ENCODE measurements at regions not wholly inside any gene's neighbourhood (a gene's known extent, or its start where the extent isn't known, plus 50 kb on each side); places are given as distances from the start of the nearest gene placed in this dataset.

DNA sequence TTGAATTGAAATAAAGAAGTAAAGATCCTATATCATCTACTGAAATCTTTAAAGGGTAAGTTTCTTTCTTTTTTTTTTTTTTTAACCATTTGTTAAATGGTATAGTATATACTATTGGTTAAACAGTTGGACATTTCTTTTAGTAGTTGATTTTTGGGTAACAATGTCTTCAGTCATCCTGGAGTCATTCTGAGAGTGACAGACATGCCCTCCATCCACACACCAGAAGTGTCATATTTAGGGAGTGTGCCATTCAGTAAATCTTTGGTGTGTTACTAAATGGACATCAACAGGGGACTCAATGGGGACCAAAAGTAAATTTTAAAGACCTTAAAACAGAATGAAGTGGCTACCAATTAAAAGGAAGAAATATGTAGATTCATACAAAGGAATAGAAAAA is 50.8 kb upstream of the SLC39A10 start:
- no peaks in the 10 kb centered on the region for H3K27me3 ChIP-seq
- H3K4me3 ChIP-seq (ENCODE audit: low read depth in 1 of 2, low read length in 1 of 2) = no peak overlapping the region
- no peaks in the 10 kb centered on the region for H3K9me3 ChIP-seq
- no peaks in the 10 kb centered on the region for H3K36me3 ChIP-seq
- no peak overlapping the region for H3K27ac ChIP-seq
- TF ChIP-seq, protein P1, sequence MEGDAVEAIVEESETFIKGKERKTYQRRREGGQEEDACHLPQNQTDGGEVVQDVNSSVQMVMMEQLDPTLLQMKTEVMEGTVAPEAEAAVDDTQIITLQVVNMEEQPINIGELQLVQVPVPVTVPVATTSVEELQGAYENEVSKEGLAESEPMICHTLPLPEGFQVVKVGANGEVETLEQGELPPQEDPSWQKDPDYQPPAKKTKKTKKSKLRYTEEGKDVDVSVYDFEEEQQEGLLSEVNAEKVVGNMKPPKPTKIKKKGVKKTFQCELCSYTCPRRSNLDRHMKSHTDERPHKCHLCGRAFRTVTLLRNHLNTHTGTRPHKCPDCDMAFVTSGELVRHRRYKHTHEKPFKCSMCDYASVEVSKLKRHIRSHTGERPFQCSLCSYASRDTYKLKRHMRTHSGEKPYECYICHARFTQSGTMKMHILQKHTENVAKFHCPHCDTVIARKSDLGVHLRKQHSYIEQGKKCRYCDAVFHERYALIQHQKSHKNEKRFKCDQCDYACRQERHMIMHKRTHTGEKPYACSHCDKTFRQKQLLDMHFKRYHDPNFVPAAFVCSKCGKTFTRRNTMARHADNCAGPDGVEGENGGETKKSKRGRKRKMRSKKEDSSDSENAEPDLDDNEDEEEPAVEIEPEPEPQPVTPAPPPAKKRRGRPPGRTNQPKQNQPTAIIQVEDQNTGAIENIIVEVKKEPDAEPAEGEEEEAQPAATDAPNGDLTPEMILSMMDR (IDR thresholded peaks at IDR 0.05) = no peak
- H3K4me1 ChIP-seq (ENCODE audit: control insufficient read depth in 1 of 2, insufficient read depth in 1 of 2, low read depth in 1 of 2, low read length in 1 of 2) = no peaks in the 10 kb centered on the region

DNA sequence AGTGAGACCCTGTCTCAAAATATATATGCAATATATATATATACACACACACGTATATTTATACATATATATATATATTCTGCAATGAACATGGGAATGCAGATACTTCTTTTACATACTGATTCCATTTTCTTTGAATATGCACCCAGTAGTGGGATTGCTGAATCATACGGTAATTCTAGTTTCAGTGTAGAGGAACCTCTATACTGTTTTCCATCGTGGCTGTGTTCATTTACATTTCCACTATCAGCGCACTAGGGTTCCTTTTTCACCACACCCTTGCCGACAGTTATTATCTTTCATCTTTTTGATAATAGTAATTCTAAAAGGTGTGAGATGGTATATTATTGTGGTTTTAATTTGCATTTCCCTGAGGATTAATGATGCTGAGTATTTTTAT is 52.3 kb upstream of the SLC39A10 start:
- H3K27ac ChIP-seq = no peak overlapping the region
- TF ChIP-seq, protein P1 (IDR thresholded peaks at IDR 0.05) = no peak
- H3K36me3 ChIP-seq = no peaks in the 10 kb centered on the region
- H3K4me3 ChIP-seq (ENCODE audit: low read depth in 1 of 2, low read length in 1 of 2) = no peak overlapping the region
- H3K9me3 ChIP-seq = no peaks in the 10 kb centered on the region
- H3K4me1 ChIP-seq (ENCODE audit: control insufficient read depth in 1 of 2, insufficient read depth in 1 of 2, low read depth in 1 of 2, low read length in 1 of 2) = no peaks in the 10 kb centered on the region
- H3K27me3 ChIP-seq = no peaks in the 10 kb centered on the region

DNA sequence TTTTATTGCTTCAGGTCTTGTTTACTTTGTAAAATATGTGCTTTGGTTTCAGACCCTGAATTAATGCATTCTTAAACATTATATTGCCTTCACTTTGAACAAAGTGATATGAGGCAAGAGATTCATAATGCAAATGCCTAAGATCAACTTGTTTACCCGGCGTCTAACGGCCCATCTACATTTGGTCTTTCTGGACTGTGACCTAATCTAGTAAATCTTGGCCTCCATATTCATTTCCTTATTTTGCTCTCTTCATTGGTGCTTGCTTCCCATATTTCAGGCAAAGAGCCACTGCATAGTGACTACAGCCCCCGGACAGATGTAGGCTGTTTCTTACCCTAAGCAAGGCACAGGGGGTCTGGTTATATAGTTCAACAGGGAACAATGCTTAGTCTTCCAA is 53.0 kb upstream of the SLC39A10 start:
- Histone ChIP-seq H3K27ac (no peak overlapping the region), H3K4me3 (ENCODE audit: low read depth in 1 of 2, low read length in 1 of 2) (no peak overlapping the region), H3K9me3 (no peaks in the 10 kb centered on the region), H3K4me1 (ENCODE audit: control insufficient read depth in 1 of 2, insufficient read depth in 1 of 2, low read depth in 1 of 2, low read length in 1 of 2) (no peaks in the 10 kb centered on the region), H3K27me3 (no peaks in the 10 kb centered on the region), H3K36me3 (no peaks in the 10 kb centered on the region)
- TF ChIP-seq, protein P1 (IDR thresholded peaks at IDR 0.05) = no peak

DNA sequence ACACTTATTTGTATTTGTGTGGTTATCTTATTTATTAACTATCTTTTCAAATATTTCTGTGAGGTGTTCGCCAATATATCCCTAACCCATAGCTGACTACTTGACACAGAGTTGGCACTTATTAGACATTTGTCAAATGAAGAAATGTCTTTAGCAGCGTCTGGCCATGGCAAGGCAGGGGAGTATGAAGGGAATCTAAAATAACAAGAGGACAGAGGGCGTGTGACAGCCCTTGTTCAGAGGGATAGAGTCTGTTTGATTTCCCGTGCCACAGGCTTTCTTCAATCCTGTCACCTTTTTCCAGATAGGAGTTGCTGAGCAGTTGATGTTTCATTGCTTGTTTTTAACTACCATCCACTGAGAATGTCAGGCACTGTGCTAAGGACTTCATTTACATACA is 53.6 kb upstream of the SLC39A10 start:
- TF ChIP-seq, protein P1 (IDR thresholded peaks at IDR 0.05) = no peak
- H3K4me3 ChIP-seq (ENCODE audit: low read depth in 1 of 2, low read length in 1 of 2) = no peak overlapping the region
- no peak overlapping the region for H3K27ac ChIP-seq
- H3K36me3 ChIP-seq = no peaks in the 10 kb centered on the region
- H3K4me1 ChIP-seq (ENCODE audit: control insufficient read depth in 1 of 2, insufficient read depth in 1 of 2, low read depth in 1 of 2, low read length in 1 of 2) = no peaks in the 10 kb centered on the region
- H3K27me3 ChIP-seq = no peaks in the 10 kb centered on the region
- H3K9me3 ChIP-seq = no peaks in the 10 kb centered on the region

DNA sequence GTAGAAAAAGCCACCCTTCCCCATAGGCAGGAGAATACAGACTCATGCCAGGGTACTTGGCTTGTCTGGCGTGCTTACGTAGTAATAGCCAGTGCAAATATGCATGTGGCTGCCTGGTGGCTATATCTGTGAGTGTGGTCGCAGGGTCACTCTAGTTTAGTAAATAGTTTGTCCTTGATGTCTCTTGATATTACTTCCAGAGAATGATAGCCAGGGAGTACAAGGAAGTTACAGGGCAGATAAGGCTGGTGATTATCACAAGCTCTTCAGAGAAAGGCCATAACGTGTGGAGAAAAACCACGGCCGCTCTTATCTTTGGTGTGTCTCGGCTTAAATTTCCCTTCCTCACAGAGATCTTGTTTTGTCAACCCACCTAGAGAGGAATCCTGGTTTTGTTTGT is 54.3 kb upstream of the SLC39A10 start:
- Histone ChIP-seq H3K27me3 (no peaks in the 10 kb centered on the region), H3K4me3 (ENCODE audit: low read depth in 1 of 2, low read length in 1 of 2) (no peak overlapping the region)
- TF ChIP-seq, protein P1 (IDR thresholded peaks at IDR 0.05) = no peak

DNA sequence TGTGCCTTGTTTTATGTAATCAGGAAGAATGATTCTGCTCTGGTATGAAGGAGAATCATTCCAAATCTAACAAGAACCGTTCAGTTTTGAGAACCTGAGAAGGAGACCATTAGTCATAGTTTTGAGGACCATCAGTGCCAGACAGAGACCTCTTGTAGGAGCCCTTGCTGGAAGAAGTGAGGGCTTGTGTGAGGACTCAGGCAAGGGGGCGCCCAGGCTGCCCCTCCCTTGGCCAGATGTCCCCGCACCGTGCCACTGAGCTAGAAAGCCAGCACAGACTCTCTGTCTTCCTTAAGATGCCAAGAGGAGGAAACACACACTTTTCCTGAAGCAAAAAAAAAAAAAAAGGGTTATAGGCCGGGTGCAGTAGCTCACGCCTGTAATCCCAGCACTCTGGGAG is 55.7 kb upstream of the SLC39A10 start:
- no peak overlapping the region for H3K27ac ChIP-seq
- H3K4me3 ChIP-seq (ENCODE audit: low read depth in 1 of 2, low read length in 1 of 2) = no peak overlapping the region
- TF ChIP-seq, protein P1 (IDR thresholded peaks at IDR 0.05) = no peak
- no peaks in the 10 kb centered on the region for H3K4me1 ChIP-seq (ENCODE audit: control insufficient read depth in 1 of 2, insufficient read depth in 1 of 2, low read depth in 1 of 2, low read length in 1 of 2)
- H3K9me3 ChIP-seq = no peaks in the 10 kb centered on the region
- H3K36me3 ChIP-seq = no peaks in the 10 kb centered on the region
- no peaks in the 10 kb centered on the region for H3K27me3 ChIP-seq

More for the DNA sequence above, 54.3 kb upstream of the SLC39A10 start:
- no peaks in the 10 kb centered on the region for H3K4me1 ChIP-seq (ENCODE audit: control insufficient read depth in 1 of 2, insufficient read depth in 1 of 2, low read depth in 1 of 2, low read length in 1 of 2)
- no peaks in the 10 kb centered on the region for H3K9me3 ChIP-seq
- no peaks in the 10 kb centered on the region for H3K36me3 ChIP-seq
- no peak overlapping the region for H3K27ac ChIP-seq
